WTC11 (cell line): ENCODE measurements at regions not wholly inside any gene's neighbourhood (a gene's known extent, or its start where the extent isn't known, plus 50 kb on each side); places are given as distances from the start of the nearest gene placed in this dataset.

Experiments used
- ATF2 ChIP-seq: sonication (generic); formaldehyde crosslinking; IDR thresholded peaks from 2 replicates; pipeline ENCODE4 v1.8.1; 2022; ENCODE audit warnings: low read depth, missing genetic modification reagents, borderline replicate concordance
- CTCF ChIP-seq: fragments of 200-600 bp; IDR thresholded peaks from 2 replicates; pipeline ENCODE4 v1.8.0; 2022; ENCODE audit warnings: antibody characterized with exemption
- FOXK1 ChIP-seq: sonication (generic); formaldehyde crosslinking; IDR thresholded peaks from 2 replicates; pipeline ENCODE4 v1.8.0; 2022; ENCODE audit warnings: mild to moderate bottlenecking, moderate library complexity, missing genetic modification reagents
- GTF2I ChIP-seq: fragments of 250-450 bp; sonication (Bioruptor Pico); conservative IDR thresholded peaks from 2 replicates; pipeline ENCODE4 v1.4.0; 2021; ENCODE audit warnings: mild to moderate bottlenecking
- HMGXB4 ChIP-seq: sonication (generic); formaldehyde crosslinking; IDR thresholded peaks from 2 replicates; pipeline ENCODE4 v1.8.1; 2023; ENCODE audit warnings: mild to moderate bottlenecking, moderate library complexity, missing genetic modification reagents
- KAT7 ChIP-seq: sonication (generic); formaldehyde crosslinking; IDR thresholded peaks from 2 replicates; pipeline ENCODE4 v1.8.1; 2023; ENCODE audit warnings: missing genetic modification reagents, mild to moderate bottlenecking, borderline replicate concordance
- MXD4 ChIP-seq: fragments of 250-450 bp; sonication (Bioruptor Pico); IDR thresholded peaks from 2 replicates; pipeline ENCODE4 v1.8.0; 2021; ENCODE audit warnings: mild to moderate bottlenecking, moderate library complexity, borderline replicate concordance
- USF2 ChIP-seq: sonication (generic); formaldehyde crosslinking; IDR thresholded peaks from 2 replicates; pipeline ENCODE4 v1.8.1; 2023; ENCODE audit warnings: mild to moderate bottlenecking, missing genetic modification reagents, moderate library complexity
- ZNF281 ChIP-seq: sonication (generic); formaldehyde crosslinking; IDR thresholded peaks from 2 replicates; pipeline ENCODE4 v1.8.0; 2023; ENCODE audit warnings: mild to moderate bottlenecking, missing genetic modification reagents

GRCh38 chr5:87877495-87877894 lies 391.1 kb downstream of the TMEM161B start:
- no peak for TF ChIP-seq CTCF
- TF ChIP-seq USF2 (CRISPR knock-in tag) = no peak
- no peak for TF ChIP-seq KAT7 (CRISPR knock-in tag)
- TF ChIP-seq GTF2I (CRISPR knock-in tag) = no peak
- TF ChIP-seq HMGXB4 = no peak
- no peak for TF ChIP-seq ZNF281 (CRISPR knock-in tag)
- no peak for TF ChIP-seq FOXK1 (CRISPR knock-in tag)
- no peak for TF ChIP-seq MXD4 (CRISPR knock-in tag)
- TF ChIP-seq ATF2 (CRISPR knock-in tag) = no peak
